ES-I3 (cell line): ENCODE measurements at regions not wholly inside any gene's neighbourhood (a gene's known extent, or its start where the extent isn't known, plus 50 kb on each side); places are given as distances from the start of the nearest gene placed in this dataset.
"Not testable (repeated sequence)": the region's sequence is repeated elsewhere in the genome, so short reads cannot be mapped to it uniquely, and the experiment has no call there.

Experiments used
- H3K36me3 ChIP-seq: 2 replicates; pipeline ENCODE4 v1.6.1; 2013; ENCODE audit warnings: mild to moderate bottlenecking, low read length, control low read depth, moderate library complexity; ENCODE audit not compliant: insufficient read depth
- H3K4me1 ChIP-seq: 2 replicates; pipeline ENCODE4 v1.6.1; 2013; ENCODE audit warnings: mild to moderate bottlenecking, control low read depth, low read length; ENCODE audit not compliant: insufficient read depth
- H3K9ac ChIP-seq: 2 replicates; pipeline ENCODE4 v1.6.1; 2013; ENCODE audit warnings: low read depth, mild to moderate bottlenecking, low read length, moderate library complexity
- H3K9me3 ChIP-seq: 2 replicates; pipeline ENCODE4 v1.6.1; 2013; ENCODE audit warnings: mild to moderate bottlenecking, low read length, moderate library complexity; ENCODE audit not compliant: control insufficient read depth, insufficient read depth

GRCh38 chr3:86887876-86888275 lies 103.1 kb downstream of the VGLL3 start:
- Histone ChIP-seq H3K4me1 (peaks cover 19% of the 10 kb centered on the region; the same call in 1 of the 2 replicates), H3K36me3 (no peaks in the 10 kb centered on the region), H3K9ac (no peak overlapping the region), H3K9me3 (no peaks in the 10 kb centered on the region)

GRCh38 chr3:86880066-86880465 lies 110.9 kb downstream of the VGLL3 start:
- H3K4me1 ChIP-seq = peaks cover 4% of the 10 kb centered on the region; the same call in 1 of the 2 replicates
- no peaks in the 10 kb centered on the region for H3K36me3 ChIP-seq
- no peaks in the 10 kb centered on the region for H3K9me3 ChIP-seq
- H3K9ac ChIP-seq = no peak overlapping the region

GRCh38 chr3:86876504-86877181 lies 114.3 kb downstream of the VGLL3 start:
- not testable (repeated sequence) for H3K36me3 ChIP-seq, H3K9me3 ChIP-seq, H3K9ac ChIP-seq, H3K4me1 ChIP-seq

GRCh38 chr3:86874790-86875189 lies 116.2 kb downstream of the VGLL3 start:
- not testable (repeated sequence) for H3K36me3 ChIP-seq, H3K9me3 ChIP-seq

GRCh38 chr3:86869566-86869965 lies 121.4 kb downstream of the VGLL3 start:
- Histone ChIP-seq H3K36me3 (no peaks in the 10 kb centered on the region), H3K4me1 (no peaks in the 10 kb centered on the region), H3K9ac (no peak overlapping the region), H3K9me3 (peaks cover 1% of the 10 kb centered on the region; the same call in 1 of the 2 replicates)

More at GRCh38 chr3:86874790-86875189, 116.2 kb downstream of the VGLL3 start:
- H3K4me1 ChIP-seq, H3K9ac ChIP-seq: not testable (repeated sequence)

- no peaks in the 10 kb centered on the region for H3K36me3 ChIP-seq
- H3K9me3 ChIP-seq = peaks cover 2% of the 10 kb centered on the region; the same call in 1 of the 2 replicates
Observed at GRCh38 chr3:86867982-86868381, 123.0 kb downstream of the VGLL3 start.

GRCh38 chr3:86865506-86865905 lies 125.4 kb downstream of the VGLL3 start:
- Histone ChIP-seq H3K36me3 (no peaks in the 10 kb centered on the region), H3K9ac (no peak overlapping the region), H3K4me1 (no peaks in the 10 kb centered on the region), H3K9me3 (peaks cover 7% of the 10 kb centered on the region)

More at GRCh38 chr3:86867982-86868381, 123.0 kb downstream of the VGLL3 start:
- no peaks in the 10 kb centered on the region for H3K4me1 ChIP-seq
- H3K9ac ChIP-seq = no peak overlapping the region

- H3K4me1 ChIP-seq = no peaks in the 10 kb centered on the region
- no peaks in the 10 kb centered on the region for H3K36me3 ChIP-seq
- no peak overlapping the region for H3K9ac ChIP-seq
Observed at GRCh38 chr3:86856711-86857110, 134.2 kb downstream of the VGLL3 start.

GRCh38 chr3:86849991-86850390 lies 141.0 kb downstream of the VGLL3 start:
- H3K36me3 ChIP-seq = no peaks in the 10 kb centered on the region
- no peak overlapping the region for H3K9ac ChIP-seq
- H3K4me1 ChIP-seq = no peaks in the 10 kb centered on the region
- H3K9me3 ChIP-seq = peaks cover 2% of the 10 kb centered on the region; the same call in 1 of the 2 replicates

More at GRCh38 chr3:86856711-86857110, 134.2 kb downstream of the VGLL3 start:
- H3K9me3 ChIP-seq = no peaks in the 10 kb centered on the region

GRCh38 chr3:86845726-86846125 lies 145.2 kb downstream of the VGLL3 start:
- Histone ChIP-seq H3K9ac (no peak overlapping the region), H3K36me3 (no peaks in the 10 kb centered on the region), H3K4me1 (no peaks in the 10 kb centered on the region), H3K9me3 (no peaks in the 10 kb centered on the region)

GRCh38 chr3:86838927-86839326 lies 152.0 kb downstream of the VGLL3 start:
- H3K9ac ChIP-seq = no peak overlapping the region
- H3K9me3 ChIP-seq = no peaks in the 10 kb centered on the region
- no peaks in the 10 kb centered on the region for H3K4me1 ChIP-seq
- no peaks in the 10 kb centered on the region for H3K36me3 ChIP-seq

- no peaks in the 10 kb centered on the region for H3K9me3 ChIP-seq
- H3K9ac ChIP-seq = no peak overlapping the region
- no peaks in the 10 kb centered on the region for H3K36me3 ChIP-seq
- H3K4me1 ChIP-seq = no peaks in the 10 kb centered on the region
Observed at GRCh38 chr3:86837871-86838270, 153.1 kb downstream of the VGLL3 start.

- Histone ChIP-seq H3K9ac (no peak overlapping the region), H3K9me3 (no peaks in the 10 kb centered on the region), H3K36me3 (no peaks in the 10 kb centered on the region), H3K4me1 (no peaks in the 10 kb centered on the region)
Observed at GRCh38 chr3:86830566-86830965, 160.4 kb downstream of the VGLL3 start.

- Histone ChIP-seq H3K36me3 (no peaks in the 10 kb centered on the region), H3K9me3 (no peaks in the 10 kb centered on the region), H3K4me1 (no peaks in the 10 kb centered on the region), H3K9ac (no peak overlapping the region)
Observed at GRCh38 chr3:86828751-86829150, 162.2 kb downstream of the VGLL3 start.

GRCh38 chr3:86827582-86827981 lies 163.4 kb downstream of the VGLL3 start:
- H3K9ac ChIP-seq, H3K4me1 ChIP-seq, H3K9me3 ChIP-seq, H3K36me3 ChIP-seq: not testable (repeated sequence)
